Keratinocyte (primary cell): ENCODE measurements at regions not wholly inside any gene's neighbourhood (a gene's known extent, or its start where the extent isn't known, plus 50 kb on each side); places are given as distances from the start of the nearest gene placed in this dataset.

Source experiments
- CTCF ChIP-seq, 3 experiments: IDR thresholded peaks in 1 of 3; conservative IDR thresholded peaks in 1 of 3; optimal IDR thresholded peaks in 1 of 3; 2 replicates in 2 of 3; 3 replicates in 1 of 3; pipeline versions ENCODE3 to v1.5.1; 2011; ENCODE audit warnings: low read length in 3 of 3, mild to moderate bottlenecking in 3 of 3, moderate library complexity in 2 of 3, control low read depth in 1 of 3, inconsistent platforms in 1 of 3; ENCODE audit not compliant: insufficient read depth in 2 of 3; ENCODE audit errors: extremely low read depth in 1 of 3
- EZH2 ChIP-seq: IDR thresholded peaks from one replicate; pipeline ENCODE4 v1.6.1; 2012; ENCODE audit warnings: inconsistent platforms, mild to moderate bottlenecking, low read length, moderate library complexity

GRCh38 chr3:8371085-8371551 is 130.5 kb upstream of the LMCD1 start:
- TF ChIP-seq CTCF (optimal IDR thresholded peaks at IDR 0.05 in 1 of 3, IDR thresholded peaks at IDR 0.05 in 1 of 3, conservative IDR thresholded peaks at IDR 0.05 in 1 of 3; ENCODE audit: extremely low read depth in 1 of 3, insufficient read depth in 2 of 3, low read length in 3 of 3), result no peak
- TF ChIP-seq EZH2, result no peak
